GM12878 (cell line): ENCODE measurements at regions not wholly inside any gene's neighbourhood (a gene's known extent, or its start where the extent isn't known, plus 50 kb on each side); places are given as distances from the start of the nearest gene placed in this dataset.

ENCODE experiments used
- ATAC-seq: fragments of 200-7000 bp; cut with Tn5 transposase; 3 replicates; pipeline ENCODE4 v1.9.1; 2020; ENCODE audit warnings: mild to moderate bottlenecking, moderate library complexity
- BruUV-seq: library from RNA; stranded (reverse); fragments of 400-500 nt; replicated peaks from 2 replicates; lab custom pipeline; 2021; lab: Mats Ljungman, UMichigan
- CTCF ChIA-PET: fragments of 300-600 bp; sonication (Branson Sonifier 250); formaldehyde crosslinking; extraction: SDS; loops from one replicate; lab custom pipeline; 2021; ENCODE audit warnings: inconsistent platforms; lab: Yijun Ruan, JAX
- POLR2A ChIA-PET: fragments of 350-600 bp; formaldehyde crosslinking; extraction: SDS; loops from one replicate; lab custom pipeline; 2021; ENCODE audit warnings: inconsistent platforms; lab: Charles Lee
- RAD21 ChIA-PET: fragments of 300-600 bp; sonication (Branson Sonifier 250); formaldehyde crosslinking; loops from one replicate; lab custom pipeline; 2023; ENCODE audit warnings: antibody characterized with exemption; ENCODE audit not compliant: unreplicated experiment; lab: Charles Lee
- SMC1A ChIA-PET: fragments of 300-600 bp; sonication (Branson Sonifier 250); formaldehyde crosslinking; loops from one replicate; lab custom pipeline; 2023; ENCODE audit not compliant: unreplicated experiment, uncharacterized antibody; lab: Charles Lee
- DNase-seq: peaks from one replicate; pipeline ENCODE4 v3.0.0-alpha.2; 2011; ENCODE audit warnings: low read depth, low spot score
- FAIRE-seq: peaks from 3 replicates; lab custom pipeline; 2011; peaks lifted over from hg19 to GRCh38; lab: Jason Lieb, UNC
- H2AFZ ChIP-seq: 2 replicates; pipeline ENCODE4 v1.6.0; 2011; ENCODE audit warnings: low read depth, low read length, control low read depth; ENCODE audit not compliant: control insufficient read depth
- H3K27ac ChIP-seq: 2 replicates; pipeline ENCODE4 v1.5.1; 2011; ENCODE audit warnings: control low read depth; ENCODE audit not compliant: control insufficient read depth, insufficient read depth
- H3K27me3 ChIP-seq, 2 experiments: replicated peaks in 1 of 2; 2 replicates each; pipeline versions ENCODE4 v1.6.0 to v1.6.1; 2011; ENCODE audit warnings: low read length in 1 of 2; ENCODE audit not compliant: control insufficient read depth in 2 of 2, insufficient read depth in 2 of 2
- H3K36me3 ChIP-seq, 2 experiments: 2 replicates each; pipeline ENCODE4 v1.5.1; 2011; ENCODE audit warnings: low read length in 1 of 2; ENCODE audit not compliant: control insufficient read depth in 2 of 2, insufficient read depth in 2 of 2
- H3K4me1 ChIP-seq: 2 replicates; pipeline ENCODE4 v1.6.1; 2011; ENCODE audit warnings: mild to moderate bottlenecking, low read length, moderate library complexity, mixed read lengths; ENCODE audit not compliant: control insufficient read depth, insufficient read depth
- H3K4me2 ChIP-seq: 2 replicates; pipeline ENCODE4 v1.6.0; 2011; ENCODE audit warnings: control low read depth; ENCODE audit not compliant: control insufficient read depth, insufficient read depth
- H3K4me3 ChIP-seq: fragments of 200-600 bp; sonication (generic); 2 replicates; pipeline ENCODE4 v1.5.1; 2016
- H3K79me2 ChIP-seq: 2 replicates; pipeline ENCODE4 v1.6.0; 2011; ENCODE audit warnings: low read length; ENCODE audit not compliant: control insufficient read depth, insufficient read depth
- H3K9ac ChIP-seq: 2 replicates; pipeline ENCODE4 v1.8.0; 2011; ENCODE audit warnings: low read length, control low read depth, mixed read lengths; ENCODE audit not compliant: control insufficient read depth, insufficient read depth
- H3K9me3 ChIP-seq: replicated peaks from 3 replicates; pipeline ENCODE4 v1.5.1; 2011; ENCODE audit warnings: mild to moderate bottlenecking, low read length; ENCODE audit not compliant: control insufficient read depth, insufficient read depth
- H4K20me1 ChIP-seq: 2 replicates; pipeline ENCODE4 v1.6.0; 2011; ENCODE audit not compliant: control insufficient read depth, insufficient read depth
- BACH1 ChIP-seq: fragments of 450-650 bp; IDR thresholded peaks from 2 replicates; pipeline ENCODE4 v1.6.1; 2017; ENCODE audit warnings: mild to moderate bottlenecking, borderline replicate concordance
- BCL11A ChIP-seq: IDR thresholded peaks from 2 replicates; pipeline ENCODE4 v1.6.1; 2011; ENCODE audit warnings: low read depth, low read length
- CBFB ChIP-seq: IDR thresholded peaks from 2 replicates; pipeline ENCODE4 v1.6.1; 2016; ENCODE audit warnings: antibody characterized with exemption, low read depth
- CEBPB ChIP-seq, 2 experiments: fragments of 150-350 bp in 1 of 2; IDR thresholded peaks; 2 replicates each; pipeline ENCODE4 v1.6.1; 2012 to 2014; ENCODE audit warnings: low read depth in 2 of 2, low read length in 2 of 2, borderline replicate concordance in 1 of 2, inconsistent platforms in 1 of 2
- EZH2 ChIP-seq: IDR thresholded peaks from 2 replicates; pipeline ENCODE4 v1.6.1; 2012; ENCODE audit warnings: low read depth, mild to moderate bottlenecking, control low read depth, inconsistent platforms, low read length, borderline replicate concordance; ENCODE audit not compliant: control insufficient read depth
- FOS ChIP-seq: IDR thresholded peaks from 3 replicates; pipeline ENCODE4 v1.6.1; 2011; ENCODE audit warnings: borderline replicate concordance; ENCODE audit not compliant: insufficient read length; ENCODE audit errors: extremely low read depth
- HDAC6 ChIP-seq: fragments of 200-600 bp; sonication (generic); IDR thresholded peaks from one replicate; pipeline ENCODE4 v1.8.0; 2017; ENCODE audit warnings: antibody characterized with exemption; ENCODE audit not compliant: unreplicated experiment
- MEF2A ChIP-seq: IDR thresholded peaks from 2 replicates; pipeline ENCODE4 v1.6.1; 2011; ENCODE audit warnings: low read depth, mild to moderate bottlenecking, low read length, moderate library complexity; ENCODE audit not compliant: insufficient read depth
- MTA2 ChIP-seq: fragments of 450-650 bp; IDR thresholded peaks from 2 replicates; pipeline ENCODE4 v1.6.1; 2016; ENCODE audit warnings: low read depth, mild to moderate bottlenecking, moderate library complexity
- MTA3 ChIP-seq: IDR thresholded peaks from 2 replicates; pipeline ENCODE4 v1.6.1; 2012; ENCODE audit warnings: low read length, inconsistent platforms, borderline replicate concordance
- NFYA ChIP-seq: IDR thresholded peaks from 2 replicates; pipeline ENCODE4 v1.6.1; 2011; ENCODE audit warnings: low read depth, mild to moderate bottlenecking, low read length, improper control_type of control experiment, borderline replicate concordance
- NR2C1 ChIP-seq: fragments of 450-650 bp; IDR thresholded peaks from 2 replicates; pipeline ENCODE4 v1.6.1; 2017; ENCODE audit warnings: antibody characterized with exemption, mild to moderate bottlenecking, moderate library complexity
- NR2C2 ChIP-seq: IDR thresholded peaks from 2 replicates; pipeline ENCODE4 v1.6.1; 2011; ENCODE audit warnings: borderline replicate concordance, low read depth; ENCODE audit not compliant: control insufficient read depth, insufficient read length
- POU2F2 ChIP-seq: IDR thresholded peaks from 3 replicates; pipeline ENCODE4 v1.6.1; 2011; ENCODE audit warnings: low read depth, mild to moderate bottlenecking, low read length, borderline replicate concordance
- RB1 ChIP-seq: fragments of 450-650 bp; formaldehyde crosslinking; IDR thresholded peaks from 2 replicates; pipeline ENCODE4 v1.6.1; 2017; ENCODE audit warnings: mild to moderate bottlenecking, borderline replicate concordance
- SIX5 ChIP-seq: IDR thresholded peaks from 2 replicates; pipeline ENCODE4 v1.6.1; 2011; ENCODE audit warnings: mild to moderate bottlenecking, low read depth, low read length, moderate library complexity; ENCODE audit not compliant: severe bottlenecking
- SMARCA5 ChIP-seq: fragments of 450-650 bp; IDR thresholded peaks from 2 replicates; pipeline ENCODE4 v1.6.1; 2017; ENCODE audit warnings: mild to moderate bottlenecking
- ZNF207 ChIP-seq: fragments of 450-650 bp; IDR thresholded peaks from 2 replicates; pipeline ENCODE4 v1.6.1; 2014; ENCODE audit warnings: antibody characterized with exemption, mild to moderate bottlenecking, borderline replicate concordance
- ZNF24 ChIP-seq: fragments of 450-650 bp; IDR thresholded peaks from 2 replicates; pipeline ENCODE4 v1.6.1; 2017; ENCODE audit warnings: antibody characterized with exemption, mild to moderate bottlenecking
- ZSCAN29 ChIP-seq: fragments of 450-650 bp; IDR thresholded peaks from 2 replicates; pipeline ENCODE4 v1.6.1; 2017; ENCODE audit warnings: mild to moderate bottlenecking, moderate library complexity
- WGBS: methylation state at CpG from one replicate; pipeline ENCODE4 v1.1.6; 2016; ENCODE audit warnings: low lambda C conversion rate; ENCODE audit not compliant: insufficient replicate concordance, insufficient coverage; ENCODE audit errors: missing lambda C conversion rate; 5-methylcytosine and 5-hydroxymethylcytosine counted together
- in situ Hi-C: fragments of 300-500 bp; cut with MboI; formaldehyde crosslinking; loops from 9 replicates; pipeline ENCODE4 v1.14.3; 2018; ENCODE audit warnings: mixed read lengths
- intact Hi-C: fragments of 100-400 bp; cut with micrococcal nuclease; formaldehyde crosslinking; loops from one replicate; pipeline ENCODE4 v1.14.2; 2022; ENCODE audit not compliant: unreplicated experiment
- TF ChIP-seq, protein P1 (sequence below): IDR thresholded peaks from 2 replicates; pipeline ENCODE4 v1.6.1; 2011; ENCODE audit warnings: low read depth, low read length, improper control_type of control experiment, borderline replicate concordance
- TF ChIP-seq, protein P2 (sequence below): IDR thresholded peaks from 2 replicates; pipeline ENCODE4 v1.6.1; 2011; ENCODE audit warnings: mild to moderate bottlenecking, low read depth, low read length, moderate library complexity; ENCODE audit not compliant: insufficient replicate concordance

DNA sequence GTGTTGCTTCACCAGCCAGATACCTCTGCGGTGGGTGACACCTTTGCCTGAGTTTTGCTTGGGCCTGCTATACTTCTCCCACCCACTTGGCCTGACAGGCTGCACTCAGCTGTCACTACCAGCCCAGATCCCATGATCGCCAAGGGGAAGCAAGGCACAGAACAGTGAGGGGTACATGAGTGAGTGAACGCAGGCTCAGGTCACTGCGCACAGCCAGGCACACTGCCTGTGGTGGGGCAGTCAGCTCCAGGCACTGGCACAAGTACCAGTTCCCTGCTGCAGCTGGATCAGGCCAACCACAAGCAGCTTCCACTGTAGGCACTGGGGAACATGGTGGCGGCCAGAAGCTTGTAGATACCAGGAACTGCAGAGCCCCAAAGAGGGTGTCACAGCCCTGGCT lies 441.9 kb upstream of the GRM3 start (continued):
- no peak for TF ChIP-seq NR2C2
- TF ChIP-seq, protein P1, sequence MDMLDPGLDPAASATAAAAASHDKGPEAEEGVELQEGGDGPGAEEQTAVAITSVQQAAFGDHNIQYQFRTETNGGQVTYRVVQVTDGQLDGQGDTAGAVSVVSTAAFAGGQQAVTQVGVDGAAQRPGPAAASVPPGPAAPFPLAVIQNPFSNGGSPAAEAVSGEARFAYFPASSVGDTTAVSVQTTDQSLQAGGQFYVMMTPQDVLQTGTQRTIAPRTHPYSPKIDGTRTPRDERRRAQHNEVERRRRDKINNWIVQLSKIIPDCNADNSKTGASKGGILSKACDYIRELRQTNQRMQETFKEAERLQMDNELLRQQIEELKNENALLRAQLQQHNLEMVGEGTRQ = no peak
- TF ChIP-seq RB1 = no peak
- TF ChIP-seq BACH1 = no peak
- TF ChIP-seq ZNF207 = no peak
- no peak for TF ChIP-seq MEF2A

DNA sequence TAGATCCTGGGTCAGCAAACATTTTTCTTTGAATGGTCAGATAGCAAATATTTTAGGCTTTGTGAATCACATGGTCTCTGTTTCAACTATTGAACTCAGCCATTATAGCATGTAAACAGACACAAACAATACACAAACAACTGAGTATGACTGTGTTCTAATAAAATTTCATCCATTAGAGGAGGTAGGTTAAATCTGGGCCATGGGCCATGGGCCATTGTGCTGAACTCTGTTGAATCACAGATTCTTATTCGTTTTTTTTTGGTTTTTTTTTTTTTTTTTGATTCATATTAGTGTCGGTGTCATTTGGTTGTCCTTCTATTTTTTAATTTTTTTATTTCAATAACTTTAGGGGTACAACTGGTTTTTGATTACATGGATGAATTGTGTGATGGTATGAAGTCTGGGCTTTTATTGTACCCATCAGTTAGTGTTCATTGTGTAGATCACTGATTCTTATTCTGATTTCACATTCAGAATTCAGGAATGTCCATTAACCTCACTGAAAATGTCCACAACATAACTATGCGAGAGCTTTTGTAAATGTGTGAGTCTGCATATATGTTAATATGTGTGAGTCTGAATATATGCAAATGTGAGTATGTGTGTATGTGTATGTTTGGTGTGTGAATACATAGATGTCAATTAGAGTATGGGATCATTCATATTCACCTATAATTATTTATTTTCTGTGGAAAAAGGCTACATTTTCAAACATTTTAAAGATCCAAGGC lies 443.7 kb upstream of the GRM3 start:
- BruUV-seq = no TSS peak
- DNase-seq (no peak), FAIRE-seq (no peak), ATAC-seq (no peak)
- POLR2A ChIA-PET = no interaction called here
- in situ Hi-C loops (no loop called here), intact Hi-C loops (no loop called here)
- RAD21 ChIA-PET = no interaction called here
- H2AFZ ChIP-seq = no peak overlapping the region
- SMC1A ChIA-PET = no interaction called here
- WGBS = 28% methylated on average over 3 of the region's 3 CpGs
- no peaks in the 10 kb centered on the region for H3K36me3 ChIP-seq
- H3K9me3 ChIP-seq = no peaks in the 10 kb centered on the region; the same call in 2 of the 3 replicates
- H4K20me1 ChIP-seq = no peaks in the 10 kb centered on the region
- CTCF ChIA-PET = interaction anchor here (0.6 kb wide), 1 partner anchor 1547 kb away, joined by 3 read pairs; no protein-coding TSS in a partner anchor
- H3K4me1 ChIP-seq = no peaks in the 10 kb centered on the region
- H3K27ac ChIP-seq = no peak overlapping the region
- no peak overlapping the region for H3K4me3 ChIP-seq
- no peaks in the 10 kb centered on the region for H3K27me3 ChIP-seq
- H3K9ac ChIP-seq = no peak overlapping the region
- no peak overlapping the region for H3K4me2 ChIP-seq
- no peaks in the 10 kb centered on the region for H3K79me2 ChIP-seq
- TF ChIP-seq, protein P2, sequence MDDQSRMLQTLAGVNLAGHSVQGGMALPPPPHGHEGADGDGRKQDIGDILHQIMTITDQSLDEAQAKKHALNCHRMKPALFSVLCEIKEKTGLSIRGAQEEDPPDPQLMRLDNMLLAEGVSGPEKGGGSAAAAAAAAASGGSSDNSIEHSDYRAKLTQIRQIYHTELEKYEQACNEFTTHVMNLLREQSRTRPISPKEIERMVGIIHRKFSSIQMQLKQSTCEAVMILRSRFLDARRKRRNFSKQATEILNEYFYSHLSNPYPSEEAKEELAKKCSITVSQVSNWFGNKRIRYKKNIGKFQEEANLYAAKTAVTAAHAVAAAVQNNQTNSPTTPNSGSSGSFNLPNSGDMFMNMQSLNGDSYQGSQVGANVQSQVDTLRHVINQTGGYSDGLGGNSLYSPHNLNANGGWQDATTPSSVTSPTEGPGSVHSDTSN = no peak
- TF ChIP-seq HDAC6 (no peak), SIX5 (no peak), NFYA (no peak), MTA2 (no peak), NR2C1 (no peak), POU2F2 (no peak), CBFB (no peak), MTA3 (no peak), FOS (no peak), ZNF24 (no peak), EZH2 (no peak), CEBPB (IDR thresholded peaks at IDR 0.05; ENCODE audit: borderline replicate concordance in 1 of 2, low read depth in 2 of 2, low read length in 2 of 2) (no peak), ZSCAN29 (no peak), BCL11A (no peak), SMARCA5 (no peak)
- TF ChIP-seq, protein P1 = no peak
